ENCODE measurements at regions not wholly inside any gene's neighbourhood (a gene's known extent, or its start where the extent isn't known, plus 50 kb on each side); places are given as distances from the start of the nearest gene placed in this dataset.

- WGBS = 71% methylated on average over 11 of the region's 11 CpGs
- intact Hi-C loops (cut with DNase I) = loop anchor here in 1 of 4 donors (5.0 kb wide), 1 partner anchor 681 kb away; no protein-coding TSS in a partner anchor
These were observed 162.1 kb upstream of the RNF32 start for GRCh38 chr7:156478486-156478885.

GRCh38 chr7:156475666-156476065 is 164.9 kb upstream of the RNF32 start:
- H3K4me3 ChIP-seq (ENCODE audit: low read length) = no peak overlapping the region
- intact Hi-C loops (cut with DNase I) = loop anchor here in 1 of 4 donors (5.0 kb wide), 1 partner anchor 678 kb away; no protein-coding TSS in a partner anchor
- H3K9me3 ChIP-seq (ENCODE audit: control insufficient read depth, low read length) = no peaks in the 10 kb centered on the region
- H3K4me1 ChIP-seq (ENCODE audit: control insufficient read depth, insufficient read depth, low read length) = no peaks in the 10 kb centered on the region
- DNase-seq (peak in 1 of 3 donors; percentile 57), ATAC-seq (peak; percentile 46 to 84)
- WGBS = 51% methylated on average over 5 of the region's 5 CpGs
- H3K27me3 ChIP-seq (ENCODE audit: control insufficient read depth, insufficient read depth) = no peaks in the 10 kb centered on the region
- H3K27ac ChIP-seq (ENCODE audit: low read length) = no peak overlapping the region

More at GRCh38 chr7:156478486-156478885, 162.1 kb upstream of the RNF32 start:
- no peak overlapping the region for H3K4me3 ChIP-seq (ENCODE audit: low read length)
- no peak overlapping the region for H3K27ac ChIP-seq (ENCODE audit: low read length)
- H3K9me3 ChIP-seq (ENCODE audit: control insufficient read depth, low read length) = no peaks in the 10 kb centered on the region
- no peaks in the 10 kb centered on the region for H3K27me3 ChIP-seq (ENCODE audit: control insufficient read depth, insufficient read depth)
- no peak for ATAC-seq
- H3K4me1 ChIP-seq (ENCODE audit: control insufficient read depth, insufficient read depth, low read length) = no peaks in the 10 kb centered on the region
- no peak for DNase-seq

- H3K4me1 ChIP-seq (ENCODE audit: control insufficient read depth, insufficient read depth, low read length) = no peaks in the 10 kb centered on the region
- H3K27ac ChIP-seq (ENCODE audit: low read length) = no peak overlapping the region
- 64% methylated on average over 6 of the region's 6 CpGs for WGBS
- H3K4me3 ChIP-seq (ENCODE audit: low read length) = no peak overlapping the region
- no peak for DNase-seq
- H3K27me3 ChIP-seq (ENCODE audit: control insufficient read depth, insufficient read depth) = no peaks in the 10 kb centered on the region
- intact Hi-C loops (cut with DNase I) = loop anchor here in 1 of 4 donors (5.0 kb wide), 1 partner anchor 678 kb away; no protein-coding TSS in a partner anchor
- no peak for ATAC-seq
- H3K9me3 ChIP-seq (ENCODE audit: control insufficient read depth, low read length) = no peaks in the 10 kb centered on the region
These were observed 165.4 kb upstream of the RNF32 start for GRCh38 chr7:156475179-156475578.

- DNase-seq (no peak), ATAC-seq (peak in 1 of 2 donors; percentile 89)
- Histone ChIP-seq H3K9me3 (ENCODE audit: control insufficient read depth, low read length) (no peaks in the 10 kb centered on the region), H3K4me3 (ENCODE audit: low read length) (no peak overlapping the region), H3K4me1 (ENCODE audit: control insufficient read depth, insufficient read depth, low read length) (no peaks in the 10 kb centered on the region), H3K27ac (ENCODE audit: low read length) (no peak overlapping the region), H3K27me3 (ENCODE audit: control insufficient read depth, insufficient read depth) (no peaks in the 10 kb centered on the region)
- intact Hi-C loops (cut with DNase I) = loop anchor here in 2 of 4 donors (5.0 kb wide), 2 partner anchors 657 to 677 kb away; no protein-coding TSS in a partner anchor
- 61% methylated on average over 7 of the region's 7 CpGs for WGBS
These were observed 166.3 kb upstream of the RNF32 start for GRCh38 chr7:156474241-156474743.

- Histone ChIP-seq H3K27me3 (ENCODE audit: control insufficient read depth, insufficient read depth) (no peaks in the 10 kb centered on the region), H3K27ac (ENCODE audit: low read length) (no peak overlapping the region), H3K4me1 (ENCODE audit: control insufficient read depth, insufficient read depth, low read length) (no peaks in the 10 kb centered on the region), H3K4me3 (ENCODE audit: low read length) (no peak overlapping the region), H3K9me3 (ENCODE audit: control insufficient read depth, low read length) (no peaks in the 10 kb centered on the region)
- intact Hi-C loops (cut with DNase I) = loop anchor here in 3 of 4 donors (2.0 to 5.0 kb wide), 3 partner anchors 656 to 677 kb away; no protein-coding TSS in a partner anchor
- ATAC-seq (peak; percentile 33 to 72), DNase-seq (peak in 2 of 3 donors; percentile 32 to 73)
- 18% methylated on average over 9 of the region's 9 CpGs for WGBS
These were observed 166.9 kb upstream of the RNF32 start for GRCh38 chr7:156473476-156474240.

- Histone ChIP-seq H3K27ac (ENCODE audit: low read length) (no peak overlapping the region), H3K4me1 (ENCODE audit: control insufficient read depth, insufficient read depth, low read length) (no peaks in the 10 kb centered on the region), H3K27me3 (ENCODE audit: control insufficient read depth, insufficient read depth) (no peaks in the 10 kb centered on the region), H3K4me3 (ENCODE audit: low read length) (no peak overlapping the region), H3K9me3 (ENCODE audit: control insufficient read depth, low read length) (no peaks in the 10 kb centered on the region)
- ATAC-seq = no peak
- no peak for DNase-seq
- intact Hi-C loops (cut with DNase I) = loop anchor here in 3 of 4 donors (2.0 to 5.0 kb wide), 3 partner anchors 655 to 675 kb away; no protein-coding TSS in a partner anchor
- 85% methylated on average over 11 of the region's 11 CpGs for WGBS
These were observed 168.3 kb upstream of the RNF32 start for GRCh38 chr7:156472267-156472666.

GRCh38 chr7:156470399-156471320 is 169.9 kb upstream of the RNF32 start:
- Histone ChIP-seq H3K4me3 (ENCODE audit: low read length) (no peak overlapping the region), H3K27me3 (ENCODE audit: control insufficient read depth, insufficient read depth) (no peaks in the 10 kb centered on the region), H3K27ac (ENCODE audit: low read length) (no peak overlapping the region), H3K9me3 (ENCODE audit: control insufficient read depth, low read length) (no peaks in the 10 kb centered on the region), H3K4me1 (ENCODE audit: control insufficient read depth, insufficient read depth, low read length) (no peaks in the 10 kb centered on the region)
- peak in 1 of 3 donors; percentile 40 for DNase-seq
- no peak for ATAC-seq
- WGBS = 94% methylated on average over 32 of the region's 32 CpGs
- intact Hi-C loops (cut with DNase I) = loop anchor here in 2 of 4 donors (5.0 kb wide), 2 partner anchors 653 to 673 kb away; no protein-coding TSS in a partner anchor

- no peak for ATAC-seq
- Histone ChIP-seq H3K4me3 (ENCODE audit: low read length) (no peak overlapping the region), H3K27me3 (ENCODE audit: control insufficient read depth, insufficient read depth) (no peaks in the 10 kb centered on the region), H3K9me3 (ENCODE audit: control insufficient read depth, low read length) (no peaks in the 10 kb centered on the region), H3K27ac (ENCODE audit: low read length) (no peak overlapping the region), H3K4me1 (ENCODE audit: control insufficient read depth, insufficient read depth, low read length) (no peaks in the 10 kb centered on the region)
- no peak for DNase-seq
- intact Hi-C loops (cut with DNase I) = no loop called here
- WGBS = 62% methylated on average over 11 of the region's 11 CpGs
These were observed 173.5 kb upstream of the RNF32 start for GRCh38 chr7:156466955-156467625.

- H3K4me3 ChIP-seq (ENCODE audit: low read length) = no peak overlapping the region
These were observed 174.3 kb upstream of the RNF32 start for GRCh38 chr7:156466272-156466671.

GRCh38 chr7:156465186-156465585 is 175.4 kb upstream of the RNF32 start:
- no peaks in the 10 kb centered on the region for H3K9me3 ChIP-seq (ENCODE audit: control insufficient read depth, low read length)
- no peak for ATAC-seq
- no peak overlapping the region for H3K4me3 ChIP-seq (ENCODE audit: low read length)
- no peak for DNase-seq
- intact Hi-C loops (cut with DNase I) = no loop called here
- H3K27me3 ChIP-seq (ENCODE audit: control insufficient read depth, insufficient read depth) = no peaks in the 10 kb centered on the region
- WGBS = 81% methylated on average over 10 of the region's 10 CpGs
- H3K27ac ChIP-seq (ENCODE audit: low read length) = no peak overlapping the region
- no peaks in the 10 kb centered on the region for H3K4me1 ChIP-seq (ENCODE audit: control insufficient read depth, insufficient read depth, low read length)

More at GRCh38 chr7:156466272-156466671, 174.3 kb upstream of the RNF32 start:
- WGBS = 27% methylated on average over 13 of the region's 13 CpGs
- intact Hi-C loops (cut with DNase I) = no loop called here
- H3K9me3 ChIP-seq (ENCODE audit: control insufficient read depth, low read length) = no peaks in the 10 kb centered on the region
- H3K27me3 ChIP-seq (ENCODE audit: control insufficient read depth, insufficient read depth) = no peaks in the 10 kb centered on the region
- DNase-seq (no peak), ATAC-seq (no peak)
- no peaks in the 10 kb centered on the region for H3K4me1 ChIP-seq (ENCODE audit: control insufficient read depth, insufficient read depth, low read length)
- H3K27ac ChIP-seq (ENCODE audit: low read length) = no peak overlapping the region
